ENCODE measurements at regions not wholly inside any gene's neighbourhood (a gene's known extent, or its start where the extent isn't known, plus 50 kb on each side); places are given as distances from the start of the nearest gene placed in this dataset.
A peak's percentile ranks its signal among the peaks of the same experiment; 100 is the strongest.

DNA sequence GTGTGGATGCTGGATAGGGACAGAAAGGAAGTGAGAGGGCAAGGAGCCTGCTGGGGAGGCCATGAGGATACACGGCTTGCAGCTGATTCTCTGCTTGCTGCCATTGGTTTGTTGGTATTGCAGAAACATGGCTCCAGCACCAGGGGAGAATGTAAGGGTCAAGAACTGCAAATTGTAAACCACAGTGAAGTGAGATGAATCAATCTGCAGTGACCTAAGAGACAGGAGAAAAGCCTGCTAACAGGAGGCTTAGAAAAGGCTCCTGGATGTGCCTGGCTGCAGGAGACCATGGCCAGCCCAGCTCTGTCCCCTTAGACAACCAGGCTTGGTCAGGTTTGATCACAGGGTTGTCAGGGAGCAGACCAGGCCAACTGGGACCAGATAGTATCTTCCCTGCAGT lies 233.7 kb upstream of the CADM1 start:
- Histone ChIP-seq H3K4me1 (ENCODE audit: low read length) (peaks cover 5% of the 10 kb centered on the region; the same call in 1 of the 2 replicates), H3K27ac (ENCODE audit: low read length) (no peak overlapping the region), H3K4me3 (ENCODE audit: low read length) (no peak overlapping the region), H3K79me2 (ENCODE audit: low read length) (no peaks in the 10 kb centered on the region), H3K36me3 (replicated peaks; ENCODE audit: low read depth, low read length) (no peaks in the 10 kb centered on the region), H4K20me1 (ENCODE audit: insufficient read depth, low read length) (no peaks in the 10 kb centered on the region), H3K9ac (ENCODE audit: low read length) (no peak overlapping the region), H2AFZ (ENCODE audit: low read depth, low read length) (no peak overlapping the region), H3K9me3 (ENCODE audit: insufficient read depth, low read length) (no peaks in the 10 kb centered on the region), H3K27me3 (ENCODE audit: low read depth, low read length) (no peaks in the 10 kb centered on the region), H3K4me2 (ENCODE audit: low read length) (no peak overlapping the region)
- TF ChIP-seq, protein P1, sequence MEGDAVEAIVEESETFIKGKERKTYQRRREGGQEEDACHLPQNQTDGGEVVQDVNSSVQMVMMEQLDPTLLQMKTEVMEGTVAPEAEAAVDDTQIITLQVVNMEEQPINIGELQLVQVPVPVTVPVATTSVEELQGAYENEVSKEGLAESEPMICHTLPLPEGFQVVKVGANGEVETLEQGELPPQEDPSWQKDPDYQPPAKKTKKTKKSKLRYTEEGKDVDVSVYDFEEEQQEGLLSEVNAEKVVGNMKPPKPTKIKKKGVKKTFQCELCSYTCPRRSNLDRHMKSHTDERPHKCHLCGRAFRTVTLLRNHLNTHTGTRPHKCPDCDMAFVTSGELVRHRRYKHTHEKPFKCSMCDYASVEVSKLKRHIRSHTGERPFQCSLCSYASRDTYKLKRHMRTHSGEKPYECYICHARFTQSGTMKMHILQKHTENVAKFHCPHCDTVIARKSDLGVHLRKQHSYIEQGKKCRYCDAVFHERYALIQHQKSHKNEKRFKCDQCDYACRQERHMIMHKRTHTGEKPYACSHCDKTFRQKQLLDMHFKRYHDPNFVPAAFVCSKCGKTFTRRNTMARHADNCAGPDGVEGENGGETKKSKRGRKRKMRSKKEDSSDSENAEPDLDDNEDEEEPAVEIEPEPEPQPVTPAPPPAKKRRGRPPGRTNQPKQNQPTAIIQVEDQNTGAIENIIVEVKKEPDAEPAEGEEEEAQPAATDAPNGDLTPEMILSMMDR (IDR thresholded peaks at IDR 0.05; ENCODE audit: low read depth, low read length): no peak
- no peak for TF ChIP-seq EZH2phosphoT487 (IDR thresholded peaks at IDR 0.05; ENCODE audit: low read depth)

DNA sequence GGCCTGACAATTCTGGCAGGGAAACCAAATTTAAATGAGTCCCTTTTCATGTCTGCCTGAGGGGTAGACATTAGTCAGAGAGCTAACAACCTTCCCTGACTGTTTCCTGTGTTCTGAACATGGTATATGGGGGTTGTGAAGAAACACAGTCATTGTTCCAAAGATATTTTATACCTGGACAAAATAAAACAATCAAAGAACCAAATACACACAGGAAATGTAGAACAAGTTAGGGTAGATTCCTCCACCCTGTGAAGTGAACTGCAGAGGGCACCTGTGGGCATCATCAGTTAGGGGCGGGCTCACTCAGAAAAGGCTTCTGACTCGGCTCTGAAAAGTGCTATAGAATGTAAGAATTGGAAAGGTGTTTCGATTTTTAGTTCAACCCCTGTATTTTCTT lies 231.9 kb upstream of the CADM1 start:
- Histone ChIP-seq H3K9ac (ENCODE audit: low read length) (no peak overlapping the region), H3K4me1 (ENCODE audit: low read length) (peaks cover 5% of the 10 kb centered on the region; the same call in 1 of the 2 replicates), H2AFZ (ENCODE audit: low read depth, low read length) (no peak overlapping the region; the same call in 1 of the 2 replicates), H3K79me2 (ENCODE audit: low read length) (no peaks in the 10 kb centered on the region), H3K27ac (ENCODE audit: low read length) (no peak overlapping the region), H3K4me3 (ENCODE audit: low read length) (no peak overlapping the region), H3K4me2 (ENCODE audit: low read length) (no peak overlapping the region), H3K9me3 (ENCODE audit: insufficient read depth, low read length) (no peaks in the 10 kb centered on the region), H3K27me3 (ENCODE audit: low read depth, low read length) (no peaks in the 10 kb centered on the region), H4K20me1 (ENCODE audit: insufficient read depth, low read length) (no peaks in the 10 kb centered on the region), H3K36me3 (replicated peaks; ENCODE audit: low read depth, low read length) (no peaks in the 10 kb centered on the region)
- TF ChIP-seq EZH2phosphoT487 (IDR thresholded peaks at IDR 0.05; ENCODE audit: low read depth): no peak
- TF ChIP-seq, protein P1 (IDR thresholded peaks at IDR 0.05; ENCODE audit: low read depth, low read length): peak; percentile 42

DNA sequence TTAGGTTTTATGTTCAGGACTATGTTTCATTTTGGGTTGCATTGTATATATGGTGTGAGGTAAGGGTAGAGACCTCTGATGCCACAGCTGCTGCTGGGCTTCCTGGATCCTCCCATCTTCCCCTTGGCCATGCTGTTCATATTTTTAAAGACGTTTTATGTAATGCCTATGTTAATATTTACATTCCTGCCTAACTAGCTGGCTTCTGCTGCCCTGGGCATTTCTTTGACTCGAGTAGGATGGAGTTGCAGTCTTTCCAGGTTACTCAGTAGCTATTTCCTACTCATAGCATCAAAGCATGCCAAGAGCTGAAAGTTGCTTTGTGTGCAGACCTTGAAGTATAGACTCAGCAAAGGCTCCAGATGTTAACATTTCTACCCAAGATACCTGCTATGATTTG lies 220.5 kb upstream of the CADM1 start:
- TF ChIP-seq, protein P1 (IDR thresholded peaks at IDR 0.05; ENCODE audit: low read depth, low read length): no peak
- no peak for TF ChIP-seq EZH2phosphoT487 (IDR thresholded peaks at IDR 0.05; ENCODE audit: low read depth)

DNA sequence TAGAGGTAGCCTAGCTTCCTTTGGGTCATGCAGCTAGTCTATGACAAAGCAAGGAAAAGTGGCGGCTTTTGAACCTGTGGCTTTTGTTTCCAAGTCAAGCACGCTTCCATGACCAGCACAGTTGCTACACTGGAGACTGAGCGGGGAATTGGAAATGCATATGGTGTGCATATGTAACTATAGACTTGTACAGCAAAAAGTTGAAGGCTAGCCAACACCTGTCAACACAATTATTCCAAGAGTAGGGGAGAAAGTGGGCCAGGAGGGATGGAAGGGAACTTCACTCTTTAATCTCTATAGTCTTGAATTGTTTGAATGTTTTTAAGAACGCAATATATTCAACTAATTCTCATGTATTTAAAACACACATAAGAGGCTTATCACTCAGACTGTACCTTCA lies 218.5 kb upstream of the CADM1 start:
- H3K27ac ChIP-seq (ENCODE audit: low read length): no peak overlapping the region
- H3K9ac ChIP-seq (ENCODE audit: low read length): no peak overlapping the region
- no peak overlapping the region for H3K4me2 ChIP-seq (ENCODE audit: low read length)
- no peaks in the 10 kb centered on the region for H3K27me3 ChIP-seq (ENCODE audit: low read depth, low read length)
- no peak overlapping the region for H3K4me3 ChIP-seq (ENCODE audit: low read length)
- no peaks in the 10 kb centered on the region for H3K79me2 ChIP-seq (ENCODE audit: low read length)
- H3K36me3 ChIP-seq (replicated peaks; ENCODE audit: low read depth, low read length): no peaks in the 10 kb centered on the region
- H4K20me1 ChIP-seq (ENCODE audit: insufficient read depth, low read length): no peaks in the 10 kb centered on the region
- no peak overlapping the region for H2AFZ ChIP-seq (ENCODE audit: low read depth, low read length)
- TF ChIP-seq, protein P1 (IDR thresholded peaks at IDR 0.05; ENCODE audit: low read depth, low read length): no peak
- no peak for TF ChIP-seq EZH2phosphoT487 (IDR thresholded peaks at IDR 0.05; ENCODE audit: low read depth)
- H3K4me1 ChIP-seq (ENCODE audit: low read length): peaks cover 4% of the 10 kb centered on the region; the same call in 1 of the 2 replicates
- H3K9me3 ChIP-seq (ENCODE audit: insufficient read depth, low read length): no peaks in the 10 kb centered on the region

More for the DNA sequence above, 220.5 kb upstream of the CADM1 start:
- Histone ChIP-seq H3K4me2 (ENCODE audit: low read length) (no peak overlapping the region), H3K9ac (ENCODE audit: low read length) (no peak overlapping the region), H4K20me1 (ENCODE audit: insufficient read depth, low read length) (no peaks in the 10 kb centered on the region), H3K27ac (ENCODE audit: low read length) (no peak overlapping the region), H3K27me3 (ENCODE audit: low read depth, low read length) (no peaks in the 10 kb centered on the region), H3K9me3 (ENCODE audit: insufficient read depth, low read length) (no peaks in the 10 kb centered on the region), H3K4me3 (ENCODE audit: low read length) (no peak overlapping the region), H3K79me2 (ENCODE audit: low read length) (no peaks in the 10 kb centered on the region), H2AFZ (ENCODE audit: low read depth, low read length) (no peak overlapping the region), H3K36me3 (replicated peaks; ENCODE audit: low read depth, low read length) (no peaks in the 10 kb centered on the region), H3K4me1 (ENCODE audit: low read length) (peaks cover 4% of the 10 kb centered on the region; the same call in 1 of the 2 replicates)

All from OCI-LY3 (cell line).